HepG2 (cell line): ENCODE measurements at regions not wholly inside any gene's neighbourhood (a gene's known extent, or its start where the extent isn't known, plus 50 kb on each side); places are given as distances from the start of the nearest gene placed in this dataset.

Source experiments
- HOXA5 ChIP-seq: sonication (generic); formaldehyde crosslinking; IDR thresholded peaks from 2 replicates; pipeline ENCODE4 v1.4.0; 2020; ENCODE audit warnings: missing genetic modification reagents
- ZNF234 ChIP-seq: sonication (generic); formaldehyde crosslinking; conservative IDR thresholded peaks from 2 replicates; pipeline ENCODE4 v1.5.1; 2020; ENCODE audit warnings: mild to moderate bottlenecking, missing genetic modification reagents
- TF ChIP-seq, protein P1 (sequence below): sonication (generic); formaldehyde crosslinking; IDR thresholded peaks from 2 replicates; pipeline ENCODE4 v1.4.0; 2020; ENCODE audit warnings: missing genetic modification reagents, mild to moderate bottlenecking, borderline replicate concordance

DNA sequence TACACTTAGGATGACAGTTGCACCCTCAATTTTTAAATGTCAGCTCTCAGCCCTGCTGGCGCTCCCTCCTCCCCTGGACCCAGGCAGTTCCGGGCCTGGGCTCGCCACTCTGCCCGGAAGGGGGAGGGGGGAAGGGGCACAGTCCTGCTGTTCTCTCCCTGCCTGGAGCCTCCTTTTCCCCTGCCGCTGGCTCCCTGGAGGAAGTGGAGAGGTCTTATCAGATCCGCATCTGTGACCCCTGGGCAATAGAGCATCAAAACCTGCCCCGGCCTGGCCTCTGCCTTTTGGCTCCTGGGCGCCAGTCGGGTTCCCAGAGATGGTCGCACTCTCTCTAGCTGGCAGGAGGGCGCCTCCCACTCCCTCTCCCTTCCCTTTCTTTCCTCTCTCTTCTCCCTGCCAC, 149.3 kb downstream of the IRF8 start:
- TF ChIP-seq HOXA5 (CRISPR knock-in tag) (no peak), ZNF234 (CRISPR knock-in tag) (no peak)
- TF ChIP-seq, protein P1, sequence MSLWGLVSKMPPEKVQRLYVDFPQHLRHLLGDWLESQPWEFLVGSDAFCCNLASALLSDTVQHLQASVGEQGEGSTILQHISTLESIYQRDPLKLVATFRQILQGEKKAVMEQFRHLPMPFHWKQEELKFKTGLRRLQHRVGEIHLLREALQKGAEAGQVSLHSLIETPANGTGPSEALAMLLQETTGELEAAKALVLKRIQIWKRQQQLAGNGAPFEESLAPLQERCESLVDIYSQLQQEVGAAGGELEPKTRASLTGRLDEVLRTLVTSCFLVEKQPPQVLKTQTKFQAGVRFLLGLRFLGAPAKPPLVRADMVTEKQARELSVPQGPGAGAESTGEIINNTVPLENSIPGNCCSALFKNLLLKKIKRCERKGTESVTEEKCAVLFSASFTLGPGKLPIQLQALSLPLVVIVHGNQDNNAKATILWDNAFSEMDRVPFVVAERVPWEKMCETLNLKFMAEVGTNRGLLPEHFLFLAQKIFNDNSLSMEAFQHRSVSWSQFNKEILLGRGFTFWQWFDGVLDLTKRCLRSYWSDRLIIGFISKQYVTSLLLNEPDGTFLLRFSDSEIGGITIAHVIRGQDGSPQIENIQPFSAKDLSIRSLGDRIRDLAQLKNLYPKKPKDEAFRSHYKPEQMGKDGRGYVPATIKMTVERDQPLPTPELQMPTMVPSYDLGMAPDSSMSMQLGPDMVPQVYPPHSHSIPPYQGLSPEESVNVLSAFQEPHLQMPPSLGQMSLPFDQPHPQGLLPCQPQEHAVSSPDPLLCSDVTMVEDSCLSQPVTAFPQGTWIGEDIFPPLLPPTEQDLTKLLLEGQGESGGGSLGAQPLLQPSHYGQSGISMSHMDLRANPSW, result no peak
